ENCODE measurements at regions not wholly inside any gene's neighbourhood (a gene's known extent, or its start where the extent isn't known, plus 50 kb on each side); places are given as distances from the start of the nearest gene placed in this dataset.

DNA sequence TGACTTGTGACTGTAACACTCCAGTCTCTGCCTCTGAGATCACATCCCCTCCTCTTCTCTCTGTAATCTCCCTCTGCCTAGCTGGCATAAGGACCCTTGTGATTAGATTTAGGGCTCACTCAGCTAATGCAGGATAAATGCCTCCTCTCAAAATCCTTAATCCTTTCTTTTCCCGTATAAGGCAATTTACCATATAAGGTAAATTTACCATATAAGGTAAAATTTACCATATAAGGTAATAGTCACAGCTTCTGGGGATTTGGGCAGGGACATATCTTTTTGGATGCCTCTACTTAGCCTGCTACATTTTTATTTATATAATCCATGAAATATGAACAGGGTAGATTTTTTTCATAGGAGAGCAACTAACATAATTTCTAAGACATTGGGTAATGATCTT, 318.0 kb upstream of the PUM3 start:
- ATAC-seq (replicated peaks) = no peak
- DNase-seq = no peak
- H3K9me3 Mint-ChIP-seq = no peaks in the 10 kb centered on the region
- H3K4me3 Mint-ChIP-seq = no peak overlapping the region
- no peak overlapping the region for H3K27ac Mint-ChIP-seq
- peaks cover 0 to 3% of the 10 kb centered on the region in 2 donors for H3K4me1 Mint-ChIP-seq
- no peaks in the 10 kb centered on the region for H3K36me3 Mint-ChIP-seq
- H3K27me3 Mint-ChIP-seq = peaks cover 3 to 7% of the 10 kb centered on the region in 2 donors

DNA sequence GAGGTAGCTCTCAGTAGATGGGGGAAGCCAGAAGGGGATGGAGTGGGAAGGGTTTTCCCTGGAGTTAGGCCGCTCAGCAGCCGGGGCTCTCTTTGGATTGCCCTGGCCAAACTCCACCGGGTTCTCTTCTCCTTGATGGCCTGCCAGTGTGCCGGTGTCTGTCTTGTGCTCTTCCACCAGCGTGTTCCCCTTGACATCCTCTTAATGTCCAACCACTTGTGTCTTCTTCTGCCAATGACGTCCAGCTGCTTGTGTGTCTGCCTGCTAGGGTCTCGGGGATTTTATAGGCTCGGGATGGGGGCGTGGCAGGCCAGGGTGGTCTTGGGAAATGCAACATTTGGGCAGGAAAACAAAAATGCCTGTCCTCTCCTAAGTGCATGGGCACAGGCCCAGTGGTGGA, 313.1 kb upstream of the PUM3 start:
- ATAC-seq (replicated peaks) = no peak
- no peak for DNase-seq
- H3K4me1 Mint-ChIP-seq = no peaks in the 10 kb centered on the region
- no peaks in the 10 kb centered on the region for H3K9me3 Mint-ChIP-seq
- H3K27me3 Mint-ChIP-seq = no peaks in the 10 kb centered on the region
- no peaks in the 10 kb centered on the region for H3K36me3 Mint-ChIP-seq
- no peak overlapping the region for H3K27ac Mint-ChIP-seq
- H3K4me3 Mint-ChIP-seq = no peak overlapping the region

GRCh38 chr9:3151672-3152576, 308.0 kb upstream of the PUM3 start:
- no peak overlapping the region for H3K27ac Mint-ChIP-seq
- no peaks in the 10 kb centered on the region for H3K36me3 Mint-ChIP-seq
- ATAC-seq (replicated peaks) (no peak), DNase-seq (no peak)
- no peaks in the 10 kb centered on the region for H3K27me3 Mint-ChIP-seq
- no peak overlapping the region for H3K4me3 Mint-ChIP-seq
- no peaks in the 10 kb centered on the region for H3K9me3 Mint-ChIP-seq
- no peaks in the 10 kb centered on the region for H3K4me1 Mint-ChIP-seq

- H3K4me3 Mint-ChIP-seq = no peak overlapping the region
- no peak for DNase-seq
- no peak overlapping the region for H3K27ac Mint-ChIP-seq
- ATAC-seq (replicated peaks) = no peak
- H3K9me3 Mint-ChIP-seq = peaks cover 0 to 3% of the 10 kb centered on the region in 2 donors
- H3K27me3 Mint-ChIP-seq = peaks cover 0 to 5% of the 10 kb centered on the region in 2 donors
- H3K36me3 Mint-ChIP-seq = no peaks in the 10 kb centered on the region
- H3K4me1 Mint-ChIP-seq = no peaks in the 10 kb centered on the region
These were observed 306.2 kb upstream of the PUM3 start for GRCh38 chr9:3150074-3150473.

GRCh38 chr9:3138231-3139229, 294.6 kb upstream of the PUM3 start:
- Mint-ChIP-seq H3K27ac (no peak overlapping the region), H3K4me1 (no peaks in the 10 kb centered on the region)

GRCh38 chr9:3137347-3137695, 293.4 kb upstream of the PUM3 start:
- Mint-ChIP-seq H3K9me3 (peaks cover 0 to 6% of the 10 kb centered on the region in 2 donors), H3K27ac (no peak overlapping the region), H3K36me3 (no peaks in the 10 kb centered on the region), H3K4me3 (no peak overlapping the region), H3K27me3 (peaks cover 0 to 5% of the 10 kb centered on the region in 2 donors), H3K4me1 (no peaks in the 10 kb centered on the region)
- DNase-seq (no peak), ATAC-seq (replicated peaks) (no peak)

More at GRCh38 chr9:3138231-3139229, 294.6 kb upstream of the PUM3 start:
- H3K36me3 Mint-ChIP-seq = peaks cover 0 to 1% of the 10 kb centered on the region in 2 donors
- H3K9me3 Mint-ChIP-seq = peaks cover 0 to 13% of the 10 kb centered on the region in 2 donors
- ATAC-seq (replicated peaks) = no peak
- H3K4me3 Mint-ChIP-seq = no peak overlapping the region
- H3K27me3 Mint-ChIP-seq = peaks cover 0 to 5% of the 10 kb centered on the region in 2 donors
- no peak for DNase-seq

DNA sequence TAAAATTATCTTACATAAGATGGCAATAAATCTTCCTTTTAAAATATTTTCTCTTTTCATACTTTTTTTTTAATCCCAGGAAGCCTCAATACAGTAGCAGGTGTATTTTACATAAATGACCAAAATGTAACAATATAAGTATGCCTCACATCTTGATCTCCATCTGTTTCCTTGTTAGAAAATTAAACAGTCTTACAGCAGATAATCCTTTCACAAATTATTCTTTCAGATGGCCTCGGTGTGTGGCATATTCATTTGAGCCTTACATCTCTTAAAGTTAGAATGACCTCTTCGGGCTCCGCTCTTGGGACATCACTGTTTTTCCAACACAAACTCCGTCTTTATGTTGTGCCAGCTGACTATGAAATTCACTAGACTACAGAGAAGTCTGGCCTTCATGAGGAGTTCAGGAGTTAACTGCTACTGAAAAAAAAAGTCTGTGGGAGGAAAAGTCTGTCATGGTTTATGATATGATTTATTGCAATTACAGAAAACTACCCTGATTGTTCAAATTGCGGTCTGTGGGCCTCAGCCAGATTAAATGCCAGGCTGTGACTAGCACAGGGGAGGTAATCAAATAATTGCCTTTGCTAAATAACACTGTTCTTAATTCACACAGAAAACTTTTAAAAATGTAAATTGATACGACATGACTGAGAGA, 292.9 kb upstream of the PUM3 start:
- Mint-ChIP-seq H3K27ac (no peak overlapping the region), H3K4me3 (no peak overlapping the region), H3K36me3 (no peaks in the 10 kb centered on the region), H3K27me3 (peaks cover 0 to 5% of the 10 kb centered on the region in 2 donors), H3K9me3 (peaks cover 0 to 4% of the 10 kb centered on the region in 2 donors), H3K4me1 (no peaks in the 10 kb centered on the region)
- ATAC-seq (replicated peaks) (no peak), DNase-seq (no peak)

DNA sequence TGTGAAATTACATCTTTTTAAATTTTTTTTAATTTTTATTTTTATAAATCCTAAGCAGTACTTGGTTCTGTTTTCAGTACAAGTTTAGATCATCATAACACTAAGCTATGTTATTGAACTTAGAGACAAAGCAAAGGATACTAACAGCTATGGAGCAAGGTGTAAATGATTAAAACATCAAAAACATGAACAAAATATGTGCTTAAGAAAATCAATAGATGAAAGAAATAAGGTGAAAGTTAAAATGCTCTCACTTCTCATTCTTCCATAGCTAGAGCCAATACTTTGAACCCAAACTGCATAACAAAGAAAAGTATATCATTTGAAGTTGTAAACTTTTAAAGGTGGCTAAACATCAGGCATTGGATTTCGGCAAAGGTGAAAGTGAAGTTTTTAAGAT, 292.3 kb upstream of the PUM3 start:
- Mint-ChIP-seq H3K27ac (no peak overlapping the region), H3K4me3 (no peak overlapping the region), H3K27me3 (peaks cover 0 to 5% of the 10 kb centered on the region in 2 donors), H3K36me3 (no peaks in the 10 kb centered on the region), H3K9me3 (peaks cover 0 to 4% of the 10 kb centered on the region in 2 donors), H3K4me1 (no peaks in the 10 kb centered on the region)
- DNase-seq = no peak
- no peak for ATAC-seq (replicated peaks)

DNA sequence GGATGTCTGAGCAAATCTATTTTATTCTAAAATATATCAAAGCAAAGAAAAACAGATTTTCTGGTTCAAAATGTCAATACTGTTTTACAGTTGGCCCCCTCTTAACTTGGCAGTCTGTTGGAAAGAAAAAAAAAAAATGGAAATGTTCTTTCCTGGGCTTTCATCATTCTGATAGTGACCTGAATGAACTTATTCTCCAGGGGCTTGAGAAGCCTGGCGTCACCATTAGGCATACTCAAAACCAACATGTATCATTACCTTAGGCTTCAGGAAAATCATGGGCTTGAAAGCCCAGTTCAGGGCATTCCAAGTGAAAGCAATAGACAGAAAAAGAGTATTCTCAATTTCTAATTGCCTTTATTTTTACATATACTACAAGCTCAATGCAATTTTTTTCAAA, 283.7 kb upstream of the PUM3 start:
- H3K4me1 Mint-ChIP-seq = no peaks in the 10 kb centered on the region
- H3K36me3 Mint-ChIP-seq = no peaks in the 10 kb centered on the region
- H3K27me3 Mint-ChIP-seq = peaks cover 0 to 4% of the 10 kb centered on the region in 2 donors
- no peaks in the 10 kb centered on the region for H3K9me3 Mint-ChIP-seq
- no peak overlapping the region for H3K4me3 Mint-ChIP-seq
- DNase-seq (no peak), ATAC-seq (replicated peaks) (no peak)
- no peak overlapping the region for H3K27ac Mint-ChIP-seq

DNA sequence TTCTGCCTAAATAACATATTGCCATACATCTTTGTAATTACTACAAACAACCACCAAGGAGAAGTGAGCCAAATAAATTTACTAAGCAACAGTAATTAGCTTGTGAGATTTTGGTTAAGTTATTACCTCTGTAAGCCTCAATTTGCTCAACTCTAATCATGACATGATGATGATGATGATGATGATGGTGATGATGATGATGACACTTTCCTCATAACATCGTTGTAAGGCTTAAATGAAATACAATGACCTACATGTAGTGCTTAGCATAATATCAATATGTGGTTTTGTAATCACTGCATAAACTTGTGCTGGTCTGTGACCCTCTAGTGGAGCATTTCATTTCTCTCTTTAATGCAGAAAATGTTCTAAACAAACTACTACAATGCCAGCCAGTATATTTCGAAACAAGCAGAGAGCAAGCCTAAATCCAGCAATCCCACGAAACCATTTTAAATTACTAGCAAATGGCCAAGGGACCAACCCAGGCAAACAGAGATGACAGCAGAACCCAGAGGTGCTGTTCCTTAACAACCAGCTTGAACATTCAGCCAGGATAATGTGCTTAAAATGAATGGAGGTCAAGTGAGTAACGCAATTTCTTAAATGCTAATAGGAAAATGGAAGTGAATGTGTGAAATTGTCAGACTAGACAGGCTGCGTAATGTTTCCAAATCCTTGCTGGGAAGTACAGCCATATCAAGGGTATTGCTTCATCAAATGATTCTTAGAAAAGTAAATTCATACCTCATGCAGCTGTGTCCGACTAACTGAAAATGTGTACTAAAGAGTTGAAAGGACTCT, 281.9 kb upstream of the PUM3 start:
- no peaks in the 10 kb centered on the region for H3K36me3 Mint-ChIP-seq
- H3K4me1 Mint-ChIP-seq = no peaks in the 10 kb centered on the region
- DNase-seq = no peak
- no peak overlapping the region for H3K4me3 Mint-ChIP-seq
- H3K27ac Mint-ChIP-seq = no peak overlapping the region
- no peaks in the 10 kb centered on the region for H3K9me3 Mint-ChIP-seq
- no peak for ATAC-seq (replicated peaks)
- peaks cover 0 to 4% of the 10 kb centered on the region in 2 donors for H3K27me3 Mint-ChIP-seq

DNA sequence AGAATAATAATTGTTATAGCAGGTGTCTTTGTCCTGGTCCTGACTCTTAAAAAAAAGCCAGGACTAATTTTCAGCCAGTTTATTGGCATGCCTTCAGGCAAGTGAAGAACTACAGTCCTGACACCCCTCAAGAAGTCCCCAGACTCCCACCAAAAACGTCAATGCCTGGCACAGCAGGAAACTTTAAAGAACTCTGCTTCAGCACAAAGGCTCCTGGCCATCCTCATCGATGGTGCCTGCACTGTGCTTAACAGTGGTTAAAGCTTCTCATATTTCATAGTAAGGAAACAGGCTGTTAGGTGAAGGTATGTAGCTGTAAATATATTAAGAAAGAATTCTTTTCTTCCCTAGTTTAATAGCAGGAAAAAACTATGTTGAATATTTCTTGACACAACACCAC, 280.1 kb upstream of the PUM3 start:
- no peak for ATAC-seq (replicated peaks)
- no peaks in the 10 kb centered on the region for H3K4me1 Mint-ChIP-seq
- DNase-seq = no peak
- H3K27ac Mint-ChIP-seq = no peak overlapping the region
- H3K36me3 Mint-ChIP-seq = no peaks in the 10 kb centered on the region
- H3K9me3 Mint-ChIP-seq = no peaks in the 10 kb centered on the region
- H3K4me3 Mint-ChIP-seq = no peak overlapping the region
- H3K27me3 Mint-ChIP-seq = peaks cover 0 to 4% of the 10 kb centered on the region in 2 donors

DNA sequence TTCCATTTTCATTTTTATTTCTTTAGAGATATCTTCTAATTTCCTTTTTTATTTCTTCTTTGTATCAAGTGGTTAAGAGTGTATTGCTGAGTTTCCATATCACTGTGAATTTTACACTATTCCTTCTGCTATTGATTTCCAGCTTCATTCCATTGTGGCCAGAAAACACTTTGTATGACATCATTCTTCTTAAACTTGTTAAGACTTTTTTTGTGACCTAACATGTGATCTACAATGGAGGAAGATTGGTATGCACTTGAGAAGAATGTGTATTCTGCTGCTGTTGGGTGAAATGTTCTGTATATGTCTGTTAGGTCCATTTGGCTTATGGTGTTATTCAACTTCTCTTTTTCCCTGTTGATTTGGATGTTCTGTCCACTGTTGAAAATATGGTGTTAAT, 274.2 kb upstream of the PUM3 start:
- DNase-seq (no peak), ATAC-seq (replicated peaks) (no peak)
- Mint-ChIP-seq H3K4me1 (no peaks in the 10 kb centered on the region), H3K27ac (no peak overlapping the region), H3K27me3 (no peaks in the 10 kb centered on the region), H3K9me3 (peaks cover 9 to 10% of the 10 kb centered on the region in 2 donors), H3K4me3 (no peak overlapping the region), H3K36me3 (no peaks in the 10 kb centered on the region)

DNA sequence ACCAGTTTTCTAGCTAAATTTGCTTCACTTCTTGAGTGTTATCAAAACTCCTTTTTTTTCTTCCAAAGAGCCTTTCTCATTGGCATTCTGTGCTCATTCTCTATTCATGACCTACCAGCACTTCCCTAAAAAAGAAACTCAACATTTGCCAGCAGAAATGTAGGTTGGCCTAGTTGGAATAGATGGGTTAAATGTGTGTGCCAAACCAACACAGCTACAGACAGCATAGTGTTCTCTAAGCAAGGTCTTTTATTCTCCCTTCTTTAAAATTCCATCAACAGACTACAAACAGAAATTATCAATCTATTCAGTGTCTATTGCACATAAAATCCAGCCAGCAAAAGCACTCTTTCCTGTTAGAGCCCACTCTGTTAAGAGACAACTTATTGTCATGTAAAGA, 255.8 kb upstream of the PUM3 start:
- Mint-ChIP-seq H3K9me3 (no peaks in the 10 kb centered on the region), H3K4me1 (no peaks in the 10 kb centered on the region), H3K27me3 (no peaks in the 10 kb centered on the region), H3K36me3 (no peaks in the 10 kb centered on the region), H3K4me3 (no peak overlapping the region), H3K27ac (no peak overlapping the region)
- DNase-seq = no peak
- no peak for ATAC-seq (replicated peaks)
